Stimulated activated CD4-positive, alpha-beta T cell treated with anti-CD3 and anti-CD28 coated beads, Interleukin-2, amount 100 ng/mL, for 24 hours (primary cell): ENCODE measurements at regions not wholly inside any gene's neighbourhood (a gene's known extent, or its start where the extent isn't known, plus 50 kb on each side); places are given as distances from the start of the nearest gene placed in this dataset.

Source experiments
- DNase-seq, 2 donors: peaks; one replicate each; pipeline ENCODE4 v3.0.0-alpha.2; 2020

- DNase-seq, result no peak
These were observed 53.5 kb downstream of the ZNF608 start for GRCh38 chr5:124692950-124693349.

DNA sequence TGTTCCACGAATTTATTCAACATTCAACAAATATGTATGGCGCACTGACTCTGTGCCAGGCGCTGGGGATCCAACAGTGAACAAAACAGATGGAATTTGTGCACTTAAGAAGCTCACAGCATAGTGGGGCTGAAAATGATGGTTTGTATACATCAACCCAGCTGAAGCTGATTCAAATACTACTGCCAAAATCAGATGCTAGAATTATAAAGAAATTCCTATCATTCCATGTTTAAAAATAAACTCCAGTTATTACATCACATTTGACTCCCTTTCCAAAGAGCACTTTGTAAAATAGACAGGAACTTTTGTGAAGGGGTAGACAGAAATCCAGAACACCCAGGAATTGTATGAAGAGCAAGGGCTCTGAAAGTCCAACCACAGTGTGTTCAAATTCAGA is 54.1 kb downstream of the ZNF608 start:
- DNase-seq, result no peak

GRCh38 chr5:124689653-124690052 is 56.8 kb downstream of the ZNF608 start:
- no peak for DNase-seq

- DNase-seq, result no peak
These were observed 60.0 kb downstream of the ZNF608 start for GRCh38 chr5:124686239-124687004.

- DNase-seq, result no peak
These were observed 61.0 kb downstream of the ZNF608 start for GRCh38 chr5:124685404-124685930.

- DNase-seq, result no peak
These were observed 62.4 kb downstream of the ZNF608 start for GRCh38 chr5:124683917-124684555.

GRCh38 chr5:124679578-124680199 is 66.8 kb downstream of the ZNF608 start:
- no peak for DNase-seq

GRCh38 chr5:124678922-124679519 is 67.4 kb downstream of the ZNF608 start:
- DNase-seq, result no peak

GRCh38 chr5:124678468-124678867 is 68.0 kb downstream of the ZNF608 start:
- no peak for DNase-seq

DNA sequence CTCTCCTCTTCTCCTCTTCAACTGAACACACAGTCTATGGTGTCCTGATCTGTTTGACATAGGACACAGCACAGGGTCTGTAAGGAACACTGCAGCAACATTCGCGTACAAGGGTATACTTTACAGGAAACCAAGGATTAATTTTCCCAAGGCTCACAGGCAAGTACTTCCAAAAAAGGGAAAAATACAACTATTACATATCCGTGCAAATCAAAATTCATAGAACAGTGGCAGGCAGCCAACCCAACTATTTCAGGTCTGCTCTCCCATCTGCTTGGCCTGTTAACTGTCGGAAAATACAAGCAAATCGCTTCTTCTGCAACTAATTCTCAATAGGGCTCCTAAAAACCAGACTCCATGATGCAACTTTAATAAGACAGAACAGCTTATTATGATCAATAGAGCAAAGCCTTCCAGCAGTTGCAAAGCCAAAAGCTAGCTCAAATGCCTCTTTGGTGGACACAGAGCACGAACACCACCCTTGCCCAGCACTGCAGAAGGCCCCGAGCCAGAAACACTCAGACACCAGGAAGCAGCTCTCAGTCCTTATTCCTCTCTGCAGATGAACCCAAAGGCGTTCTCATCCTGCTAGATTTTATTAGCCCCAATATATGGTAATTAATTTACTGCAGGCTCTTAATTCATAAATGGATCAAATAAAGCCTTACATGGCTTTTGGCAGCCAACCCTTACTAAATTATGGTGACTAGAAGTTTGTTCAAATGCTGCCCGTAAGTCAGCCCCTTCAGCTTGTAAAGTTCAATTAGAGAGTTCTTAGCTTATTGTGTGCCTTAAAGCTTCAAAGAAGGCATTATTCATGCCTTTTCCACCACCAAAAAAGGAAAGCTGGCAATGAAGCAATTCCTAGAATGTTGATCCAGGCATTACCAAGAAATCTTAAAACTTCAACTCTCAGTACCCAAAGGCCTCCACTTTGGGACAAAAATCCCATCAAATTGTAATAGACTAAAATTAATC is 68.8 kb downstream of the ZNF608 start:
- no peak for DNase-seq

DNA sequence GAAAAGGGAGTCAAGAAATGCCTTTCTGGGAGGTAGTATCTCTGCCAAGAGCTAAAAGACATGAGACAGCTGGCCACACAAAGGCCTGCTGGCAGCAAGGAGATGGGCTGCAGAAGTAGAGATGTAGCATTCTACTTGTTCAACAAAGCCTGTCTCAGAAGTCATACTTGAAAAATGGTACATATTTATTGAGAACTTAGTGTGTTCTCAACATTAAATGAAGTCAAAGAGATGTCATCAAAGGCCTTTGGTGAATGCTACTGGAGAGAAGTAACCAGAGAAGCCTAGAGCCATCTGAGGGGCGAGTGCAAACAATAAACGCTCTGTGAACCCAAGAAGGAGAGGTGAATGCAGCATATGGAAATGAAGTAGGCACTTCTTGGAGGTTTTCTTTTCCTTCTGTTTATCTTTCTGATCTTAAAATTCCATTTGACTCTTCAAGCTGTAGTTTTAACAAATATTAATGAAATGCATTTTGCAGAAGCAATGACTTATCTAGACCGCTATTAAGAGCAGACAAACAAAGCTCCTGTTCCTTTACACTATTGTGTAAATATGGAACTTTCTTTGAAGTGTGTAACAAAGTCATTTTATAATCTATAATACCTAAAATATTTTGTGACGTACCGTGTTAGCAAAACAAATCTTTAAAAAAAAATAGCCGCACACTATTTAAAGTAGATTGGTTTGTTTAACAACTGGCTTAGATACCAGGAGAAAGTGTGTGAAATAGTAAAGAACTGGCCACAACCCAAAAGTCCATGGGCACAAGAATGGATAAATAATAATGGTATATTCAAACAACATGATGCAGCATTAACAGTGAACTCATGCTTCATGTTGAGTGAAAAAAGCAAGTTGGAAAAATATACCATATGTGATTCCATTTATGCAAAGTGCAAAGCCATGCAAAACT is 70.2 kb downstream of the ZNF608 start:
- DNase-seq, result no peak

DNA sequence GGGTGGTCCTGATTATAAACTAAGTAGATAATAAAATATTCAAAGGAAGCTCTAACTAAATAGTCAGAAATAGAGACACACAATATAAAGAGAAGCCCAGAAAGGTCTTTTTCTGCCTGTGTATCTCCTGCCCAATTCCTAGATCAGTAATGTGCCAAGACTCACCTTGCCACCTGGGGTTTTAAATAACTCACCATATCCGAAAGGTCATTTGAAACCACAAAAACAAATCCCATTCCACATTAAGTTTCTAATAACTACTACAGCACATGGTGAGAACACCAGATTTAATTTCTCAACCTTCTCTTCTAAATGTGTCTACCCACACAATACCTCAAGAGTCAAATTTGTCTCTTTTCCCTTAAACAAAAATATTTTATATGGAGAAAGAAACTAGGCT is 75.2 kb downstream of the ZNF608 start:
- DNase-seq, result no peak

GRCh38 chr5:124670722-124671184 is 75.7 kb downstream of the ZNF608 start:
- DNase-seq, result no peak

DNA sequence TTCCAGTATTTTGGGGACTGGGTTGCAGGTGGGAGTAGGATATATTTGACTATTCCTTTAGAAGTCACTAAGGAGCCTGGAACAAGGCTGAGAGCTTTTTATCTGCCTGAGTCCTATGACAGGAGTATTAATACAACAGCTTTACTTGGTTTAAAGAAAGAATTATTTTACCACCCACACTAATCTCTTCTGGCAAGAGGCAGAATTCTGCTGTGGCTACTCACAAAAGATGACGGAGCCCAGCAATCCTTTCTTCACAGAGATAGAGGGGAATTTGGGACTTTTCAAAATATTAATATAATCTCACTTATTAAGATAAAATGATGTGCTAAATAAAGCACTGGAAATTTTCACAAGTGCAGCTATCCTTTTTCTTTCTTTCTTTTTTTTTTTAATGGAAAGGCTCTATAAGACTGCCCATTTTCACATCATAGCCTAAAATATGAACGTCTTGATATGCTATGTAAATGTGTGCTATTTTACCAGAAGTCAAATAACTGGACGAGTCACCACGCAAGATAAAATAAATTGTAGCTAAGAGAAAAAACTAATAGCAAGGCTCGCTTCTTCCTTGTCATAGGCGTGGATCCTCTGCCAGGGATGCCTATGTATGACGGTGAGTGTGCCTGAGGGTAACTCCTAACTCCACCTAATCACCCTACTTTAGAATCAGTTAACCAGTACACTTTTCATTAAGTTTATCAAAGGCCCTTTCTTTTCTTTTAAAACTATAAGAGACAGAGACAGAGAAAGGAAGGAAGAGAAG is 76.3 kb downstream of the ZNF608 start:
- no peak for DNase-seq

DNA sequence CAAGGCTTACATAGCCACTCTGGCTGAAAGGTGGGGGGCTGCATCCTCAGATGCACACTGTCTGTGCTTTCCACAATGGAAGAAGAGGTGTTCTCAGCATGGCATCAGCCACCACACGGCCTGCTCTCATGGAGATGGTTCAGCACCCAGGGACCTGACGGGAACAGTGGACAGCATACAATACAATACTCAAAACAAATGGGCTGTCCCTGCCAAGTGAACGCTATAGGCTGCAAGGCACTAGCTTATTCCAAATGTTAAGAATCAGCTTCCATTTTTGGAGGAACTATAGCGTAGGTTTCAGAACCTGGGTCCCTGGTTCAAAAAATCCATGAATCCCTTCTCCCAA is 77.2 kb downstream of the ZNF608 start:
- DNase-seq, result no peak

DNA sequence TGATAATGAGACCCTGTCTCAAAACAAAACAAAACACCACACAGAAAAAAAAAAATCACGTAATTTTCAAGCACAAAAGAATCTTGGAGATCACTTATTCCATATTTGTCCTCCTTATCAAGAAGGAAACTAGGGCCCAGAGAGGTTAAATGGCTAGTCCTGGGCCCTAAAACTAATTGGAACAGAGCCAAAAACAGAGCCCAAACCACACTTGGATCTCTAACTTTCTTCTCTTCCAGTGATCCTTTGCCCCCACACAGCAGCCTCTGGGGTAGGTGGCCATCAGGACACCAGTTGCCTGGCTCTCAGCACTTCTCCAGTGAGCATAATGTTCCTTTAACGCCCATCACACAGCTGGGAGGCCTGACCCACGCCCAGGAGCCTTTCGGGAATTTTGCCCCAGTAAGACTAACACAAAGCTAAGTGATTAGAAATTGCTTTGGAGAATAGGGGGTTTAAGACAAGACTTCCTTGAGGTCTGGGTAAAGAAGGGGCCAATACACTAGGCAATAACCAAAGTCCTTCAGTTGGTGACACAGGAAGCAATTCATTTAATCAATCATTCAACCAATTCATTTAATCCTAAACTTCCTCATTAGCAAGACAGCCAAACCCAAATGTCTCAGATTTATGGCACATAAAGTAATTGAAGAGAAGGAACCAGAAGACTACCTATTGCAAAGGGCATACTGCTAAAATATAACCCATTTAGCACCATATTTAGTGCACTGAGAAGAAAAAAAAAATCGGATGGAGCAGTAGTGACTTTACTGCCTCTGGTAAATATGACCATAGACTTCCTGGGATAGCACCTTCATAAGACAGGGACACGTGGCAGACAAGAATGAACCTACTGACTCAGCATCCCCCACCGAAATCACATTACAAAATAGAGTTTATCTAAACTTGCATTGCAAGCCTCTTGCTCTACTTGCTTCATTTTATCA is 77.8 kb downstream of the ZNF608 start:
- DNase-seq, result no peak

DNA sequence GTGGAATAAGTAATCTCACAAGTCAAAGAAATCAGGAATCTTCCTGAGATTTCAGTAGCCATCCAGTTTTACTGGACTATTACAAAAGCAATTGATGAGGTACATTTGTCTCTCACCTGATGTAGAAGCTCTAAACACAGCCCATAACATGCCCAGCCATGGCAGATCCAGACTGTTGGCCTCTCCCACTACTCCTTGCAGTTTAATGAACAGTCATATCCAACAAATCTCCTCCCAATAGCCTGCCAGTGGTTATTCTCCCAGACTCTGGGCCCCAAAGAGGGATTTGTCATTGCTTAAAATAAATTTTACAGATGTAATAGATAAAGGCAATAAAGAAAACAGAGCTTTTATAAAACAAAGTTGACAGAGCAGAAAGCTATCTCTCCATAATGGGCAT is 80.8 kb downstream of the ZNF608 start:
- DNase-seq, result no peak

DNA sequence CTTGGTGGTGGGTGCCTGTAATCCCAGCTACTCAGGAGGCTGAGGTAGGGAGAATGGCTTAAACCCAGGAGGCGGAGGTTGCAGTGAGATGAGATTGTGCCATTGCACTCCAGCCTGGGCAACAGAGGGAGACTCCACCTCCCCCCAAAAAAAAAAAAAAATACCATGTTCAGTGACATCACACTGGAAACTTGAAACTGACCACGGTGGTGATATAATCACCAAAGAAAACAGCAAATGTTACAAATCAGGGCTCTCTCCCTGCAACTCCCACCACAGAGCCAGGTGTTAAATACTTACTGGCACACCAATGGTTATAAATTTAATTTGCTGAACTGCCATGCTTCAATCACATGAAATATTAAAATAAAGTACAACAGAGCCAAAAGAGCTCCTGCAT is 81.4 kb downstream of the ZNF608 start:
- no peak for DNase-seq

- no peak for DNase-seq
These were observed 82.2 kb downstream of the ZNF608 start for GRCh38 chr5:124664287-124664686.
